SK-N-MC (cell line): ENCODE measurements at regions not wholly inside any gene's neighbourhood (a gene's known extent, or its start where the extent isn't known, plus 50 kb on each side); places are given as distances from the start of the nearest gene placed in this dataset.

Experiments
- DNase-seq: peaks from one replicate; pipeline ENCODE4 v3.0.0-alpha.2; 2011; ENCODE audit warnings: low read depth, low spot score
- H3K27ac ChIP-seq: fragments of 200-600 bp; sonication (generic); 2 replicates; pipeline ENCODE4 v1.5.1; 2016; ENCODE audit warnings: mixed run types
- H3K36me3 ChIP-seq: fragments of 200-600 bp; sonication (generic); 2 replicates; pipeline ENCODE4 v1.6.1; 2017; ENCODE audit warnings: antibody characterized with exemption, low read length, mixed read lengths; ENCODE audit not compliant: insufficient read depth
- H3K4me3 ChIP-seq: fragments of 200-600 bp; sonication (generic); 2 replicates; pipeline ENCODE4 v1.5.1; 2016
- H3K9ac ChIP-seq: fragments of 200-600 bp; sonication (generic); 2 replicates; pipeline ENCODE4 v1.8.0; 2017; ENCODE audit warnings: mixed run types, mixed read lengths; ENCODE audit not compliant: insufficient read length
- H3K9me3 ChIP-seq: fragments of 200-600 bp; sonication (generic); 2 replicates; pipeline ENCODE4 v1.6.1; 2017; ENCODE audit warnings: low read depth, mild to moderate bottlenecking, antibody characterized with exemption, low read length, moderate library complexity, mixed read lengths
- EZH2 ChIP-seq: fragments of 200-600 bp; sonication (generic); IDR thresholded peaks from one replicate; pipeline ENCODE4 v1.6.1; 2017; ENCODE audit warnings: antibody characterized with exemption
- FOXP2 ChIP-seq: optimal IDR thresholded peaks from 2 replicates; pipeline ENCODE3; 2011; ENCODE audit warnings: mild to moderate bottlenecking, moderate library complexity; ENCODE audit not compliant: insufficient read depth; ENCODE audit errors: extremely low read length, control extremely low read depth
- POLR2AphosphoS5 ChIP-seq: IDR thresholded peaks from 2 replicates; pipeline ENCODE4 v1.6.1; 2012; ENCODE audit warnings: mild to moderate bottlenecking, low read depth, low read length, borderline replicate concordance

GRCh38 chr12:33690562-33690961 lies 250.9 kb upstream of the SYT10 start:
- H3K9me3 ChIP-seq: no peaks in the 10 kb centered on the region
- no peak overlapping the region for H3K9ac ChIP-seq
- H3K4me3 ChIP-seq: no peak overlapping the region
- H3K36me3 ChIP-seq: no peaks in the 10 kb centered on the region
- H3K27ac ChIP-seq: no peak overlapping the region
- DNase-seq: no peak
- TF ChIP-seq POLR2AphosphoS5: no peak
- TF ChIP-seq EZH2: no peak
- no peak for TF ChIP-seq FOXP2

GRCh38 chr12:33703221-33703620 lies 263.6 kb upstream of the SYT10 start:
- Histone ChIP-seq H3K4me3 (no peak overlapping the region), H3K9me3 (no peaks in the 10 kb centered on the region), H3K36me3 (no peaks in the 10 kb centered on the region), H3K27ac (no peak overlapping the region), H3K9ac (no peak overlapping the region)
- DNase-seq: no peak
- no peak for TF ChIP-seq FOXP2
- no peak for TF ChIP-seq EZH2
- TF ChIP-seq POLR2AphosphoS5: no peak

- DNase-seq: no peak
- no peak overlapping the region for H3K27ac ChIP-seq
- no peaks in the 10 kb centered on the region for H3K9me3 ChIP-seq
- H3K4me3 ChIP-seq: no peak overlapping the region
- no peak overlapping the region for H3K9ac ChIP-seq
- TF ChIP-seq POLR2AphosphoS5 (no peak), EZH2 (no peak), FOXP2 (no peak)
- no peaks in the 10 kb centered on the region for H3K36me3 ChIP-seq
These were observed 267.3 kb upstream of the SYT10 start for GRCh38 chr12:33706927-33707326.

GRCh38 chr12:33708935-33709334 lies 269.3 kb upstream of the SYT10 start:
- Histone ChIP-seq H3K9me3 (no peaks in the 10 kb centered on the region), H3K4me3 (no peak overlapping the region), H3K36me3 (no peaks in the 10 kb centered on the region), H3K9ac (no peak overlapping the region), H3K27ac (no peak overlapping the region)
- no peak for TF ChIP-seq FOXP2
- no peak for TF ChIP-seq EZH2
- TF ChIP-seq POLR2AphosphoS5: no peak
- DNase-seq: no peak

- no peak for TF ChIP-seq FOXP2
- TF ChIP-seq POLR2AphosphoS5: no peak
- no peak for TF ChIP-seq EZH2
- no peak for DNase-seq
- no peaks in the 10 kb centered on the region for H3K9me3 ChIP-seq
- no peaks in the 10 kb centered on the region for H3K36me3 ChIP-seq
- H3K4me3 ChIP-seq: no peak overlapping the region
- H3K27ac ChIP-seq: no peak overlapping the region
- H3K9ac ChIP-seq: no peak overlapping the region
These were observed 270.9 kb upstream of the SYT10 start for GRCh38 chr12:33710548-33710947.

GRCh38 chr12:33718631-33719030 lies 279.0 kb upstream of the SYT10 start:
- Histone ChIP-seq H3K36me3 (no peaks in the 10 kb centered on the region), H3K4me3 (no peak overlapping the region), H3K9ac (no peak overlapping the region), H3K9me3 (no peaks in the 10 kb centered on the region), H3K27ac (no peak overlapping the region)
- no peak for TF ChIP-seq EZH2
- no peak for TF ChIP-seq FOXP2
- no peak for TF ChIP-seq POLR2AphosphoS5
- DNase-seq: no peak

GRCh38 chr12:33721561-33721960 lies 281.9 kb upstream of the SYT10 start:
- no peak overlapping the region for H3K9ac ChIP-seq
- no peak overlapping the region for H3K27ac ChIP-seq
- no peak for DNase-seq
- H3K4me3 ChIP-seq: no peak overlapping the region
- H3K36me3 ChIP-seq: no peaks in the 10 kb centered on the region
- H3K9me3 ChIP-seq: no peaks in the 10 kb centered on the region
- TF ChIP-seq POLR2AphosphoS5 (no peak), EZH2 (no peak), FOXP2 (no peak)

GRCh38 chr12:33724867-33725266 lies 285.2 kb upstream of the SYT10 start:
- Histone ChIP-seq H3K9me3 (no peaks in the 10 kb centered on the region), H3K36me3 (no peaks in the 10 kb centered on the region), H3K27ac (no peak overlapping the region), H3K9ac (no peak overlapping the region), H3K4me3 (no peak overlapping the region)
- TF ChIP-seq POLR2AphosphoS5 (no peak), FOXP2 (no peak), EZH2 (no peak)
- no peak for DNase-seq

GRCh38 chr12:33734871-33735270 lies 287.4 kb upstream of the ALG10 start:
- H3K36me3 ChIP-seq: no peaks in the 10 kb centered on the region
- H3K9me3 ChIP-seq: no peaks in the 10 kb centered on the region
- no peak for DNase-seq
- TF ChIP-seq FOXP2: no peak
- no peak overlapping the region for H3K27ac ChIP-seq
- no peak overlapping the region for H3K9ac ChIP-seq
- no peak overlapping the region for H3K4me3 ChIP-seq
